ENCODE measurements at regions not wholly inside any gene's neighbourhood (a gene's known extent, or its start where the extent isn't known, plus 50 kb on each side); places are given as distances from the start of the nearest gene placed in this dataset.

DNA sequence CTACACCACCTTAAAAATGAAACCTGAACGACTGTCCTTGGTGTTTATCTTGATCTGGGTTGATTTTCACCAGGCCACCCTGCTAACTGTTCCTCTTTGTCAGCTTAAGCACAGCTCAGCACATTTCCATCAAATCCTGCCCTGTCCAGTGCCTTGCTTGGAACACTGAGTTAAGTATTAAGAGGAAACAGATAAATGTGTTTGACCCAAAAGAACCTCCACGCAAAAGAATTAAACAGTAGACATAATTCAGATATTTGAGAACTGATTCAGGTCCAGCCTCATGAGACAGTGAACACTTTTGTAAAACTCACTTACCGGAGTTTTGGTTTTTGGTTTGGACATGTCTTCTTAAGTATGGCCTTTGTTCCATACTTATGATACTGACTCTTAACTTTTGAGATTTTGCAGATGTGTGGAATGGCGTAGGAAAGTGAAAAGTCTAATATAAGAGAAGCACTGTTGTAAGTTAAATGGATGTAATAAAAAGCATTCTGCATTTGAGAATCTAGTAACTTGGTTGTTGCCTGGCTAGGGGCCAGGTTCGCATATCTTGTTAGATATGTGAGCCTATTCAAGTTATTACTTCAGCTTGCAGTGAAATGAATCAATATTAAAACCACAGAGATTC lies 88.9 kb upstream of the SERPINE2 start:
- H3K14ac ChIP-seq (ENCODE audit: insufficient read depth, low read length): no peak overlapping the region
- Mint-ChIP-seq H3K36me3 (ENCODE audit: insufficient read depth in 1 of 3, low read depth in 3 of 3) (no peaks in the 10 kb centered on the region), H3K9me3 (no peaks in the 10 kb centered on the region; a peak in 1 of 5 replicates), H3K4me3 (no peak overlapping the region), H3K27me3 (ENCODE audit: low read depth) (peaks cover 1% of the 10 kb centered on the region), H3K27ac (no peak overlapping the region), H3K4me1 (no peaks in the 10 kb centered on the region; a peak in 1 of 4 replicates)
- H3K27me3 ChIP-seq (ENCODE audit: insufficient read depth, low read length): no peaks in the 10 kb centered on the region
- H2BK20ac ChIP-seq (ENCODE audit: low read depth, low read length, poor library complexity, severe bottlenecking): no peak overlapping the region
- H2BK12ac ChIP-seq (ENCODE audit: insufficient read length, low read depth, low read length): no peak overlapping the region
- no peak overlapping the region for H3K56ac ChIP-seq (ENCODE audit: insufficient read length, low read depth, low read length)
- H3K27ac ChIP-seq (ENCODE audit: insufficient read length, low read depth, low read length): no peak overlapping the region
- H3K79me2 ChIP-seq (ENCODE audit: insufficient read depth, low read length): no peaks in the 10 kb centered on the region
- no peak overlapping the region for H2BK15ac ChIP-seq (ENCODE audit: low read depth, low read length)
- H3K9me3 ChIP-seq (ENCODE audit: control insufficient read depth, low read depth, low read length): no peaks in the 10 kb centered on the region
- no peak overlapping the region for H3K9ac ChIP-seq (ENCODE audit: extremely low read depth, insufficient read length, low read length)
- no peak for DNase-seq
- no peak overlapping the region for H2AFZ ChIP-seq (ENCODE audit: low read length)
- no peak for TF ChIP-seq CTCF (conservative IDR thresholded peaks at IDR 0.05)
- H3K23me2 ChIP-seq (ENCODE audit: insufficient read length, low read depth, low read length, poor library complexity, severe bottlenecking): no peaks in the 10 kb centered on the region
- no CpG with 5 or more reads among the region's 5 CpGs for WGBS (ENCODE audit: extremely low coverage, insufficient read length, low lambda C conversion rate)
- no peak overlapping the region for H2BK5ac ChIP-seq (ENCODE audit: insufficient read length, low read length)
- H2BK120ac ChIP-seq (ENCODE audit: low read depth, low read length, poor library complexity, severe bottlenecking): no peak overlapping the region
- H3T11ph ChIP-seq (ENCODE audit: low read length): no peak overlapping the region
- no peak overlapping the region for H4K5ac ChIP-seq (ENCODE audit: insufficient read length, low read depth, low read length)
- H3K4me2 ChIP-seq (ENCODE audit: insufficient read depth, insufficient read length, low read length): no peak overlapping the region
- H4K8ac ChIP-seq (replicated peaks; ENCODE audit: insufficient read length, low read depth, low read length): no peak overlapping the region
- no peaks in the 10 kb centered on the region for H3K79me1 ChIP-seq (ENCODE audit: insufficient read depth, low read depth, low read length, poor library complexity, severe bottlenecking)
- no peak overlapping the region for H3K18ac ChIP-seq (ENCODE audit: insufficient read length, low read depth, low read length)
- H3K4ac ChIP-seq (ENCODE audit: low read depth, low read length): no peak overlapping the region
- H2AK5ac ChIP-seq (ENCODE audit: insufficient read length, low read length): no peak overlapping the region
- no peaks in the 10 kb centered on the region for H4K20me1 ChIP-seq (ENCODE audit: control insufficient read depth, insufficient read depth, insufficient read length)
- H4K91ac ChIP-seq (ENCODE audit: insufficient read length, low read depth, low read length): no peak overlapping the region
- no peaks in the 10 kb centered on the region for H3K4me1 ChIP-seq (ENCODE audit: insufficient read depth, low read length)
- no peak overlapping the region for H3K23ac ChIP-seq (ENCODE audit: insufficient read length, low read depth, low read length)

Measured in H9 (cell line).